ENCODE measurements at regions not wholly inside any gene's neighbourhood (a gene's known extent, or its start where the extent isn't known, plus 50 kb on each side); places are given as distances from the start of the nearest gene placed in this dataset.

DNA sequence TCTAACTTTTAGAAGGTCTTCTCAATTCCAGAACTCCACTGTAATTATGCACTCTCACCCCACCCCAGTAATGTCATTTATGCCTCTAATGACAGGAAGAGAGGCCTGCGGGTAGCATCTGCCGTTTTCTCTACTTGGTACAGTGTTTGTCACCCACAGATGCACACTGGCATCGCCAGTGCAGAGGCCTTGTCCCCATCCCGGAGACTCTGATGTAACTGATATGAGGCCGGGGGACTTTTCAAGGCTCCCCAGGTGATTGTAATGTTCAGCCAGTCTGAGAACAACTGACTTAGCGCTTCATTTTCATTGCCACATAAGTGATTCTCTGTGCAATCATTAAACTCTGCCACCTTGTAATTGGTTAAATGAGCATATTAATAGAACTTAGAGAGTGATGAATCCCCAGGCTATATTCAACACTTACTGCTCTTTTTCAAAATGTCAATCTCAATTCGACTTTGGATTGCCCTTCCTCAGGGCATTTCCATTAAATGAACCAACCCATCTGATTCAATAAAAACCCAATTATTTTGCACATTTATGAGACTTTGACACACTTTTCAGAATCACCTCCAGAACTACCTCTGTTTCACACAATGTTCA lies 113.2 kb downstream of the HERPUD2 start:
- DNase-seq (ENCODE audit: low read depth in 2 of 3, low spot score in 1 of 3), result no peak

DNA sequence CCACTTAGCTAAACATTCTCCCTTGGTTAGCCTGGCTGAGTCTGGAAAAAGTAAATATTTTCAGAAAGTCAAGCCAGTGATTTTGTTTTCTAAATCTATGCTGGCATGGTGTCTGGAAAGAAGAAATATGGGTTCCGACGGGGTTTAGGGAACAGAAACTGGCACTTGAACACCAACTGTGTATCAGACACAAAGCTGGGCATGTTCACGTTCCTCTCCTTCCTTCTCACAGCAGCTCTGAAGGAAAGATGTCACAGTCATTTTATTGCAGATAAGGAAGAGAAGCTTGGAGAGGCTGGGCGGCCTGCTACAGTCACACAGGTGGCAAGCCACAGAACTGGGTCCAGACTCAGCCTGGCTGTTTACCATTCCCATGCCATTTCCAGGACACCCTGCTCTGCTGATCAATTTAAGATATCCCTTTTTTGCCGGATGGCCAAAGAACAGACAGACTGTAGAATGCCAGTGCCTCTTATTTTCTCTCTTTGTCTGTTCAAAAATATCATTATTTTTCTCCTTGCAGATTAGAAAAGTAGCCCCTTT lies 118.8 kb downstream of the HERPUD2 start:
- DNase-seq (ENCODE audit: low read depth in 2 of 3, low spot score in 1 of 3), result no peak

GRCh38 chr7:35571611-35572240 lies 123.2 kb downstream of the HERPUD2 start:
- DNase-seq (ENCODE audit: low read depth in 2 of 3, low spot score in 1 of 3), result no peak

DNA sequence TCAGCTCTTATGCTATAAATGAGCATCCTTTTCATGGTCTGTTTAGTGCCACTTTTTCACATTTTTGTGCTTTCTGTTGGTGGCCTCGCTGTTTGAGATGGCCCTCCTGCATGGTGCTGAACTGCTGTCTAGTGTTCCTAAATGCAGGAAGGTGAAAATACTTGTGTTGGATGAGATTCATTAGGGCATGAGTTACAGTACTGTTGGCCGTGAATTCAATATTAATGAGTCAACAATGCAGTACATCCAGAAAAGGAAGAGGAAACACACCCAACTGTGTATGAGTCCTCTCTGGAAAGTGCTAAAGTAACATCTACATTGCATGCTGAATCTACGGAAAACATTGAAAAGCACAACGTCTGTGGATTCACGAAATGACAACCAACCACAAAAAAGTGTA lies 124.0 kb downstream of the HERPUD2 start:
- DNase-seq (ENCODE audit: low read depth in 2 of 3, low spot score in 1 of 3), result no peak

GRCh38 chr7:35565927-35566326 lies 129.0 kb downstream of the HERPUD2 start:
- no peak for DNase-seq (ENCODE audit: low read depth in 2 of 3, low spot score in 1 of 3)

- DNase-seq (ENCODE audit: low read depth in 2 of 3, low spot score in 1 of 3), result no peak
Observed at GRCh38 chr7:35558841-35559240, 136.1 kb downstream of the HERPUD2 start.

- DNase-seq (ENCODE audit: low read depth in 2 of 3, low spot score in 1 of 3), result no peak
Observed at GRCh38 chr7:35556515-35557471, 138.1 kb downstream of the HERPUD2 start.

GRCh38 chr7:35555934-35556333 lies 139.0 kb downstream of the HERPUD2 start:
- no peak for DNase-seq (ENCODE audit: low read depth in 2 of 3, low spot score in 1 of 3)

GRCh38 chr7:35555386-35555785 lies 139.5 kb downstream of the HERPUD2 start:
- no peak for DNase-seq (ENCODE audit: low read depth in 2 of 3, low spot score in 1 of 3)

- DNase-seq (ENCODE audit: low read depth in 2 of 3, low spot score in 1 of 3), result no peak
Observed at GRCh38 chr7:35553519-35553918, 141.4 kb downstream of the HERPUD2 start.

- DNase-seq (ENCODE audit: low read depth in 2 of 3, low spot score in 1 of 3), result no peak
Observed at GRCh38 chr7:35552691-35553090, 142.2 kb downstream of the HERPUD2 start.

- DNase-seq (ENCODE audit: low read depth in 2 of 3, low spot score in 1 of 3), result no peak
Observed at GRCh38 chr7:35551321-35552081, 143.4 kb downstream of the HERPUD2 start.

DNA sequence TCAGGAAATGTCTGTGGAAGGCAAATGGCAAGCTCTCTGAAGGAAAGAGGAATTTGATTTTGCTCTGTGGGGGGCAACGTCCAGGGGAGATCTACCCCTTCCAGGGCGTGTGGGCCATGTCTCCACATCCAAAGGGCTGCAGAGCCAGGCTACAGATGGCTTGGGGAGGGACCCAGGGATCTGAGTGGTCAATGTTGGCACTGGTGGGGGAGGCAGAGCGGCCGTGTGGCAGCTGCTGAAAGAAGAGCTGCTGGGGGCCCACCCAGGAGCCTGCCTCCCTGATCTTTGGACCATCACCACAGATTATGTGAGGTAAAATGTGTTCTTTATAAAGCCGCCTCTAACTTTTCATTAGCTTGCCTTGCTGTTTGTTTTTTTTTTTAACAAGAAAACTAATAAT lies 144.1 kb downstream of the HERPUD2 start:
- DNase-seq (ENCODE audit: low read depth in 2 of 3, low spot score in 1 of 3), result no peak

DNA sequence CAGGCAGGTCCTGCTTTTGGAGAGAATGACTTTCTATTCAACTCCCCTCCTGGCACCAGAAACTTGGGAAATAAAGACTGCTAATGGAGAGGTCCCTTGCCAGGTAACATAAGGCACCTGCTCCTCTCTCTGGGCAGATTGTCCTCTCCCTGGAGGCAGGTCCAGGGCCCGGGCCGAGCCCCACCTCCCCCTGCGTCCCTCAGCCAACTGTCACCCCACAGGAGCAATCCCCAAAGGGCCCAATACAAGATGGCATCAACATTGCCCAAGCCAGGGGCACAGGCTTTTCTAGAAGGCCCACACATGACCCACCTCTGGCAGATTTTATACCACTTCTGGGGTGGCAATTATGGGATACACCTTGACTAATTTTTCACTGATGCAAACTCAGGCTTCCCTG lies 145.2 kb downstream of the HERPUD2 start:
- DNase-seq (ENCODE audit: low read depth in 2 of 3, low spot score in 1 of 3), result no peak

- DNase-seq (ENCODE audit: low read depth in 2 of 3, low spot score in 1 of 3), result no peak
Observed at GRCh38 chr7:35548291-35548690, 146.6 kb downstream of the HERPUD2 start.

GRCh38 chr7:35546691-35547429 lies 148.1 kb downstream of the HERPUD2 start:
- no peak for DNase-seq (ENCODE audit: low read depth in 2 of 3, low spot score in 1 of 3)

GRCh38 chr7:35545831-35546230 lies 149.1 kb downstream of the HERPUD2 start:
- no peak for DNase-seq (ENCODE audit: low read depth in 2 of 3, low spot score in 1 of 3)

GRCh38 chr7:35544028-35544742 lies 150.8 kb downstream of the HERPUD2 start:
- no peak for DNase-seq (ENCODE audit: low read depth in 2 of 3, low spot score in 1 of 3)

Data from stimulated activated CD4-positive, alpha-beta T cell treated with anti-CD3 and anti-CD28 coated beads, Interleukin-12 subunit alpha, Interleukin-12 subunit beta, amount 100 ng/mL, for 48 hours (primary cell).